HepG2 (cell line): ENCODE measurements at regions not wholly inside any gene's neighbourhood (a gene's known extent, or its start where the extent isn't known, plus 50 kb on each side); places are given as distances from the start of the nearest gene placed in this dataset.

Experiments used
- ATRX ChIP-seq: sonication (generic); formaldehyde crosslinking; IDR thresholded peaks from 2 replicates; pipeline ENCODE4 v1.4.0; 2020; ENCODE audit warnings: missing genetic modification reagents, borderline replicate concordance
- BORCS8-MEF2B ChIP-seq: sonication (generic); formaldehyde crosslinking; IDR thresholded peaks from 2 replicates; pipeline ENCODE4 v1.8.0; 2022; ENCODE audit warnings: mild to moderate bottlenecking, missing genetic modification reagents
- CC2D1A ChIP-seq: sonication (generic); formaldehyde crosslinking; IDR thresholded peaks from 2 replicates; pipeline ENCODE4 v1.8.1; 2023; ENCODE audit warnings: mild to moderate bottlenecking, missing genetic modification reagents
- E2F1 ChIP-seq: sonication (generic); formaldehyde crosslinking; IDR thresholded peaks from 2 replicates; pipeline ENCODE4 v1.5.0; 2020; ENCODE audit warnings: missing genetic modification reagents
- FOXM1 ChIP-seq: sonication (generic); formaldehyde crosslinking; IDR thresholded peaks from 2 replicates; pipeline ENCODE4 v1.5.0; 2020; ENCODE audit warnings: missing genetic modification reagents
- REPIN1 ChIP-seq: sonication (generic); formaldehyde crosslinking; IDR thresholded peaks from 2 replicates; pipeline ENCODE4 v1.8.0; 2022; ENCODE audit warnings: missing genetic modification reagents, low read depth, mild to moderate bottlenecking, borderline replicate concordance
- RFX5 ChIP-seq: IDR thresholded peaks from 2 replicates; pipeline ENCODE4 v1.6.1; 2011; ENCODE audit warnings: low read depth, low read length, improper control_type of control experiment
- ZBTB2 ChIP-seq: sonication (generic); formaldehyde crosslinking; IDR thresholded peaks from 2 replicates; pipeline ENCODE4 v1.8.0; 2022; ENCODE audit warnings: low read depth, missing genetic modification reagents
- ZC3H4 ChIP-seq: sonication (generic); formaldehyde crosslinking; IDR thresholded peaks from 2 replicates; pipeline ENCODE4 v1.4.0; 2020; ENCODE audit warnings: missing genetic modification reagents, borderline replicate concordance
- ZNF142 ChIP-seq: sonication (generic); formaldehyde crosslinking; IDR thresholded peaks from 2 replicates; pipeline ENCODE4 v1.4.0; 2020; ENCODE audit warnings: missing genetic modification reagents
- ZNF275 ChIP-seq: sonication (generic); formaldehyde crosslinking; IDR thresholded peaks from 2 replicates; pipeline ENCODE4 v1.8.0; 2022; ENCODE audit warnings: missing genetic modification reagents, mild to moderate bottlenecking, inconsistent platforms, borderline replicate concordance
- ZNF407 ChIP-seq: sonication (generic); formaldehyde crosslinking; IDR thresholded peaks from one replicate; pipeline ENCODE4 v1.5.1; 2020; ENCODE audit warnings: mild to moderate bottlenecking, missing genetic modification reagents; ENCODE audit errors: not compliant biosample characterization

GRCh38 chr1:73772941-73773340, 425.0 kb downstream of the LRRIQ3 start (continued):
- no peak for TF ChIP-seq ZNF407 (CRISPR knock-in tag)
- no peak for TF ChIP-seq ZC3H4 (CRISPR knock-in tag)
- no peak for TF ChIP-seq ATRX (CRISPR knock-in tag)
- no peak for TF ChIP-seq ZNF142
- no peak for TF ChIP-seq ZBTB2 (CRISPR knock-in tag)
- TF ChIP-seq BORCS8-MEF2B (CRISPR knock-in tag), result no peak
- no peak for TF ChIP-seq E2F1 (CRISPR knock-in tag)
- TF ChIP-seq CC2D1A (CRISPR knock-in tag), result no peak
- TF ChIP-seq FOXM1 (CRISPR knock-in tag), result no peak
- no peak for TF ChIP-seq RFX5
- TF ChIP-seq REPIN1 (CRISPR knock-in tag), result no peak
- TF ChIP-seq ZNF275, result no peak
